Cortex of kidney (tissue), 1 donor: ENCODE measurements at regions not wholly inside any gene's neighbourhood (a gene's known extent, or its start where the extent isn't known, plus 50 kb on each side); places are given as distances from the start of the nearest gene placed in this dataset.
"Not testable (repeated sequence)": the region's sequence is repeated elsewhere in the genome, so short reads cannot be mapped to it uniquely, and the experiment has no call there.

ENCODE experiments used
- DNase-seq: peaks from one replicate; lab custom pipeline; 2025; lab: John Stamatoyannopoulos, UW

DNA sequence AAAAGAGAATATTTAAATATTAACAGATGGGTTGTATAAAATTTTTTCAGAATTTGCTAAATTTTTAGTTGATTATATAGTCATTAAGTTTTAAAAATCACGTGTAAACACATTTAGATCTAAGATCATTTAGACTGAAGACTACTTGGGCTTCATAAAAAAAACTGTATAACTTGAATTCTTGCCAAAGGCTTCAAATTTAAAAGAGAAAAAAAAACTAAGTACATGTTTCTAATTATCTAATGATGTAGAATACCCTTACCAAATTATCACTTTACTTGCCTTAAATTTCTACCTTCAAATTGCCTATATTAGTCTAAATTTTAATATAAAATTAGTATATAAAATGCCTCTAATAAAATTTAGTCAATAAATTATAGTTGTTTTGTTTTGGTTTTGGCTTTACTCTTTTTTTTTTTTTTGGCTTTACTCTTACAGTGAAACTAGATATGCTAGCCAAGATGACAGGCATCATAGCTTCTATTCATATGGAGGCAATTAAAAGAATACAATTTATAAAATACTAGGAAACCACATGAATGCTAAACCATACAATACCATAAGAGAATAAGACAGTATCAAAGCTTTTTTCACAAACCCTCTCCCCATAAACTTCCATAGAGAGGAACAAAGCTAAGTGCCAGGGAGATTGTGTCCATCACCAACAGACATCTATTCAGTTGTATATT, 183.1 kb upstream of the KCNMB2 start:
- no peak for DNase-seq

DNA sequence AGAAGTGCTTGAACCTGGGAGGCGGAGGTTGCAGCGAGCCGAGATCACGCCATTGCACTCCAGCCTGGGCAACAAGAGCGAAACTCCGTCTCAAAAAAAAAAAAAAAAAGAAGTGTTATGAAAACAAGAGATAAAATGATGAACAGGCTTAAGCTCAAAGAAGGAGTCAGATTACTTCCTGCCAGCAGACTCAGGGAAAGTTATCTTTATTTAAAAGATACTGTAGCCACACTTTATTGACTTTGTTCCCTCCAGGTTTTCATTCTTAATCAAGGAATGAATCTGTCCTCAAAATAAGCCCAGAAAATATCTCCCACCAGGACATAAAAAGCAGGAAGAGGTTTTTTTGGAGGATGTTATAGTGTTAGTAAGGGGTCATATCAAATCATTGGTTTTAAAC, 176.5 kb upstream of the KCNMB2 start:
- DNase-seq: no peak

DNA sequence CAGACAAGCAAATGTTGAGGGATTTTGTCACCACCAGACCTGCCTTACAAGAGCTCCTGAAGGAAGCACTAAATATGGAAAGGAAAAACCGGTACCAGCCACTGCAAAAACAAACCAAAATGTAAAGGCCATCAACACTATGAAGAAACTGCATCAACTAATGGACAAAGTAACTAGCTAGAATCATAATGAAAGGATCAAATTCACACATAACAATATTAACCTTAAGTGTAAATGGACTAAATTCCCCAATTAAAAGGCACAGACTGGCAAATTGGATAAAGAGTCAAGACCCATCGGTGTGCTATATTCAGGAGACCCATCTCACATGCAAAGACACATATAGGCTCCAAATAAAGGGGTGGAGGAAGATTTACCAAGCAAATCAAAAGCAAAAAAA, 173.2 kb upstream of the KCNMB2 start:
- not testable (repeated sequence) for DNase-seq

DNA sequence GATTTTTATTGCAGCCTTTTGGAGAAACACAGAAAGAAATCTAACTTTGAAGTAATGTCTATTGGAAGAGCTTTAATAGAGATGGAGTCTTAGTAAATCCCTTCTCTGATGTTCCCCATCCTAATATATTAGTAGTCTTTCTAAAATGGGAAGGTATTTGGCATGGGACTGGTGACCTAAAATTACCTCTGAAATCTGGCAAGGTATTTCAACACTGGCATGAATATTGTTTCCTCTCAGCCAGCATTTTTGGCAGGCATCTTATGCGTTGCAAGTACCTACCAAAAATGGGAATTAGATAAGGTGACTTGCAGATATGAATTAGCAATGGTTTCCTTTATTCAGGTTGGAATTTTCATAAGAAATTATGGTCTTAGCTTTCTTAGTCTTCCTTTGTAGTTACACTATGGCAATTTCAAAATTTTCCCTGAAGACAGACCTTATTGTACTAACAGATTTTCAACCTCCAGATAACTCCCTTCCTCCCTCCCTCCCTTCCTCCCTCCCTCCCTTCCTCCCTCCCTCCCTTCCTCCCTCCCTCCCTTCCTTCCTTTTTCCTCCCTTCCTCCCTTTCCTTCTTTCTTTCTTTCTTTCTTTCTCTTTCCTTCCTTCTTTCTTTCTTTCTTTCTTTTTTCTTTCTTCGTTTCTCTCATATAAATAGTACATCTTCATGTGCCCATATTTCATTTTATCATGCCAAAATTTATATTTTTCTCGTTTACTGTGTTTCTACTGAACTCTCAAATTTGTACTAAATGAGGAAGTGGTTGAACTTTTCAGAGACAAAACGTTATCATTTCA, 168.2 kb upstream of the KCNMB2 start:
- DNase-seq: no peak

DNA sequence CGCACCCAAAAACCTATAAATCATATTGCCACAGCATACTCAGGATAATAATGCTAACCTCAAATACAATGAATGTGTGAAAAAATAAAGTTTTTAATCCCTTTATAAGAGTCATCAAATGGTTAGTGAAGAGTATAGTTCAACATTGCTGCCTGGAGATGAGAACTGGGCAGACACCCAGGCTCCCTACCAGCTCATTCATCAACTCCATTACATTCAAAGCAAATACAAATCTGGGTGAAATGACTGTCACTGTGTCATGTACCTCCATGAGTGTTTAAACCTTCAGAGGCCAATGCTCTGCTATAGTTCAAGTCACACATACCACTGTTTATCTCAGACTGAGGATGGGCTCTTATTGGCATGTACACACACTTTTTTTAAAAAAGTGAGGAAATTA, 167.2 kb upstream of the KCNMB2 start:
- DNase-seq: no peak

DNA sequence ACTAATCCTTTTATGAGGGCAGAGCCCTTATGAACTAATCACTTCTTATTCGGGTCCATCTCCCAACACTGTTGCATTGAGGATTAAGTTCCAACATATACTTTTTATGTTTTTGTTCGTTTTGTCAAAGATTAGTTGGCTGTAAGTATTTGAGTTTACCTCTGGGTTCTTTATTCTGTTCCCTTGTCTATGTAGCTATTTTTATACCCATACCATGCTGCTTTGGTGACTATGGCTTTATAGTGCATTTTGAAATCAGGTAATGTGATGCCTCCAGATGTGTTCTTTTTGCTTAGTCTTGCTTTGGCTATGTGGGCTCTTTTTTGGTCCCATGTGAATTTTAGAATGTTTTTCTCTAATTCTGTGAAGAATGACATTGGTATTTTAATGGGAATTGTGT, 166.4 kb upstream of the KCNMB2 start:
- DNase-seq: no peak

DNA sequence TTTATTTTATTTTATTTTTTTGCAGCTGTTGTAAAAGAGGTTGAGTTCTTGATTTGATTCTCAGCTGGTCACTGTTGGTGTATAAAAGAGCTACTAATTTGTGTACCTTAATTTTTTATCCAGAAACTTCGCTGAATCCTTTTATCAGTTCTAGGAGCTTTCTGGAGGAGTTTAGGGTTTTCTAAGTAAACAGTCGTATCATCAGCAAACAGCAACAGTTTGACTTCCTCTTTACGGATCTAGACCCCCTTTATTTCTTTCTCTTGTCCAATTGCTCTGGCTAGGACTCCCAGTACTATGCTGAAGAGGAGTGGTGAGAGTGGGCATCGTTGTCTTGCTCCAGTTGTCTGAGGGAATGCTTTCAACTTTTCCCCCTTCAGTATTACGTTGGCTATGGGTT, 165.8 kb upstream of the KCNMB2 start:
- DNase-seq: no peak

DNA sequence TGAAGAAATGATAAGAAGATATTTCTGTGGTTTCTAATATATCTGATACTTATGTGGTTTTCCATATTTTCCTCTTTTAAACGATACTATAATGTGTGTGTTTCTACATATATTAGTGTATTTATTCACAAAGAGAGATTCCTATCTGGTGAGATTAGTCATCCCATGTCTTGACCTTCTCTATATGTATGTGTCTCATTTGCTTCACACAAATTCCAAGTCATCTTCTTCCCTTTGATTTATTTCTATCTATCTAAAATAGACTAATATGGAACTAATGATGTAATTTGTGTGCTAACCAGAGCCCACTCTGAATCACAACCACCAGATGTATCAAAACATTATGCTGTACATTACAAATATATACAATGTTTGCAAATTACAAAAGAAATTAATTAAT, 154.7 kb upstream of the KCNMB2 start:
- DNase-seq: no peak

DNA sequence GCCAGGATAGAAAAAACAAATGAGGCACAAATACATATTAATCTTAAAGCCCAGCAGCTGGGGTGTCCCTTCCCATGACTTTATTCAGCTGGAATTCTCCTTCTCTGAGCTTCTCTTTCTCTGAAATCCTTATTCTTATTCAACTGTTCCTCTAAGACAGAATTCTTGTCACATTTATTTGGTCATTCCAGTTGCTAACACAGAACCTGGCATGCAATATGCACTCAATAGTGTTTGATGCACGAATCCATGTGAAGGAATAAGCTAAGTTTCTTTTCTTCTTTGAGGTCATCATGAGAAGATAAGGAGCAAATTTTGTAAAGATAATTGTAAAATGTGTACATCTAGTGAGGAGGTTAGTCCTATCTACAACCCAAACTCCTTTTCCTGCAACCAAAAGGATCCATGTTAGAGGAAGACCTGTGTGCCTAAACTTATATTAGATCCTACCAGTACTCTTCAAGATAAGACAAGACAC, 154.2 kb upstream of the KCNMB2 start:
- no peak for DNase-seq

DNA sequence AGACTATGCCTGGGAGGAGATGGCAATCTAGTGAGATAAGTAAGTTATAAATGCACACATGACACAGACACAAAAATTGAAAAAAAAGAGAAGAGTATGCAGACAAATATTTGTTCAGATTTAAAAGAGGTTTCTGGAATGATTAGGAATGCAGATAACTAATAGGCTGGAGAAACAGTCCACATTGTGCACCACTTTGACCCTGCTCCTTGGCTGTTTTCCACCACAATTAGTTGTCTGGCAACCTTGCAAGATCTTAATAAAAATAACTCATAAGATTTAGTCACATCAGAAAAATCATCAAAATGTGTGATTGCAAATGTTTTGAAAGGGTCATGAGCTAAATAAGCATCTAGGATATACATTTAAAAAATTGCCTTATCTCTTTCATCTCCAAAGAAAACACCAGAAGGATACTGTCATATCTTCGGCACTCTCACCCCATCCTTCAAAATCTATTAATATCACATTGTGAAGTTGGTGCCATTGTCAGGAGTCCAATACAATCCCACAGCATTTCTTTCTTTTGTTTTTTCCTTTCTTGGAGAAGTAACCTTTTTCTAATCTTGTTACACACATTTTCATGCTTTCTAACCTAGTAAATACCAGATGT, 153.7 kb upstream of the KCNMB2 start:
- no peak for DNase-seq

DNA sequence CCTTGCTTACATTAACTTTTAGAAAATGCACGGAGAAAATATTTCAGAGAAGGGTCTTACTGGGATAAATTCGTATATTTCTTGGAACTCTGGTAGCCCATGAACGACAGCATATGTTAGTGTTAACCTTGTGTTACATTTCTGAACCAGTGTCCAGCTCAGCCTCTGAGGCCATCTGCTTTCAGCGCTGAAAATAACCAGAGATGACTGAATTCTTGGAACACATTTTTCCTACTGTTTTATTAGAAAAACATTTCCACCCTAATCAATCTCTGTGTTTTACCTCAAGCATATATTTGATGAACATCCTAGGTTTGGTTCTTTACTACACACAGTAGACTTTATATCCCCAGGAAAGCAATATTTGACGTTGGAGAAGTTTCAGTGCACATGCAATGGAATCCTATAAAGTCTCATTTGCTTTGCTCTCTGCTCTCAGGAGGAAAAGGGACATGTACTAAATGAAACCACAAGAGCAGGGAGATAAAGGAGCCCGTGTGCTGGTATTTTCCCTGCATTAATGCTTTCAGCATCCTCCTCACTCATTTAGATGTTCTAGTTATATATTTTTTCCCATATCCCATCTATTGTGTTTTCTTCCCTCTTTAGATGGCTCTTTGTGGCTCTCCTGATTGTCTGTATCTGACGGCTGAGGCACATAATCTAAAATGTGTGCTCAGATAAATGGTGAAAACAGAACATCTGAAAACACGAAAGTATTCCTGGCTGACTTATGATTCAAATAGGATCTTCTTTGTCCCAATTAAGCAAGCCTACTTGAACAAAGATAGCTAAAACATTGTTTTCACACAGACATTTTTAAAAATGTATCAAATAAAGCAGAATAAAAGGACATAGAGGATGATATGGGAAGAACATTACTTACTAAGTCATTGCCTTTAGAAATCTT, 151.7 kb upstream of the KCNMB2 start:
- DNase-seq: no peak

DNA sequence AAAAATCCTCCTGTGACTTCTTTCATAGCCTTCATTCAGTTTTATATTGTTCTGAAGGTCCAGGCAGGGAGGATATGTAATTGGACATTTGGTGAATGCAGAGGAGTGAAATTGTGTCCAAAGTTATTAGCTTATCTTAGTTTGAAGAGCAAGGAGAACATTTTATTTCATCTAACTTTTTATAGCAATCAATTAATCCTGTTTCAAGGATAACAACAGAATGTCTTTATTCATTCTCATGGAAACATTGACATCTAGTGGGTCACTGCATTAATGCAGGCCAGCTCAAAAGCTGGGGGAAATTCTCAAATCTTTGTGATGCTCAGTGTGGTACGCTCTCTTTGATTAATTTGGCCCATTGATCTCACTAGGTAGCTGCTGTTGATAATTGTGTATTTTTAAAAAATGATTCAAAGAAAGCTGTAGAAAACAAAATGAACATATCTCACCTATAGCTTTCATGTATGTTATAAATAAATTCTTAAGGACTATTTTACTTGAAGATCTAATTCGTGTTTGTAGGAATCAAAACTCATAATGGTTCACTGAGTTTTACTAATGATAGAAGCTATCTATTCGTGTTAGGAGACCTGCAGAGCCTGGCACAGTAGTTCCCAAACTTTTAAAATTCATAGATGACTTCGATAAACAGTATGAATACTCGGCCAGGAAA, 150.8 kb upstream of the KCNMB2 start:
- DNase-seq: no peak

DNA sequence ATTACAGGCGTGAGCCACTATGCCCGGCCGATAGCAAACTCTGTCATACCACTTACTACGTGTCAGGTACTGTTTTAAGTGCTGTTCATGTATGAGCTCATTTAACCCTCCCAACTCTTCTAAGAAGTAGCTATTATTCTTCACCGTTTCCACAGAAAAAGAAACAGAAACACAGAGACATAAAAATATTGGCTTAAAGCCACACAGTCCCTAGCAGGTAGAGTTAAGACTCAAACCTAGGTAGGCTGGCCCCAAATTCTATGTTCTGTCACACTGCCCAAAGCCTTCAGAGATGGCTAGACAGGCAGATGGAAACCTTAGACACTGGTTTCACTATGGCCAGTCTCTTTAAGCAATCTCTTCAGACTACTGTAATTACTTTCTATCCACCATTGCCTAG, 149.8 kb upstream of the KCNMB2 start:
- no peak for DNase-seq

DNA sequence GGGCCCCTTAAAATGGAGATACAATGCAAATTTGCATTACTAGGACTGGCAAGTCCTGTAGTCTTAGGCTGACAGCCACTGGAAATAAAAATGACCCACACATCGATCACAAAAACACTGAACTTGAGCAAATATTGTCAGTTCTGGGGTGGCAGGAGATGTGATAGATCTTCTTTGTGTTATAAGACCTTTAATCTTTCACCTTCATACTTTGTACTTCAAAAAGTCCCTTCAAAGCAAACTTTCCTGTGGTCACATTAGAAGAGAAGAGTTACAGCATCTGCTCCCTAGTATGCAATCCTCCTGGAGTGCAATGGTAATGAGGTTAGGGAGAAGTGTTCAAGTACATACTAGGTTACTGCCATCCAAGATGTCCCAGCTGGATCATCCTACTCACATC, 149.4 kb upstream of the KCNMB2 start:
- DNase-seq: no peak

DNA sequence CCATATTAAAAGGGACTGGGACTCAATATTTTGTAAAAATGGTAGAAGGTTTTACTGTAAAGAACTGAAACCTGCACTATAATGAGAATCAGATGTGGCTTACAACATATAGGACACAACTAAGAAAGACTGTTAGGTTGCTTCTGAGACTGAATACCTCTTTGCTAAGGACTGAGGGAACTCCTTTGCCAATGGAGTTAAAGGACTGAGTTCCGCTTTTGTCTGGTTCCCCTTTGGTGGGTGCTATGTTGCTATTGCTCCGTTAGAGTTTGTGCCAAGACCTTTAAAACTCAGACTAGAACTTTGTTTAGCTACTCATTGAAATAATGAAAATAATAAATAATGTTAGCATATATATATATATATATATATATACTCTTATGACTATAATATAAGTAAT, 147.8 kb upstream of the KCNMB2 start:
- no peak for DNase-seq

DNA sequence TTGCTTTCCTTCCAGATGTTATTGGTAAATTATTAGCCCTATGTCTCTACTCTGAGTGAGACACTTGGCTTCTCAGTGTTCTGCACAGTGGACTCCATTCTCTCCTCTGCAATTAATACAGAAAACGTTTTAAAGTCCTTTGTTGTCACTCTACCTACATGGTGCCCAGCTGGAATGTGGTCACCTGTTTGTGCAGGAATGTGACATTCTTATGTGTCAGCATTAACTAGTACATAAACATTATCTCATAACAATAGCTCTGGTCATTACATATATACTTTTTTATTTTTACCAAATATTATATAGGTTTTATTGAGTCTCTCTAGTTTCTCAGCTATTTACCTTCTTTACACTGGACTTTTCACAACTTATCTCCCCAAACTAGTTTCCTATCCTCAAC, 147.0 kb upstream of the KCNMB2 start:
- DNase-seq: no peak

DNA sequence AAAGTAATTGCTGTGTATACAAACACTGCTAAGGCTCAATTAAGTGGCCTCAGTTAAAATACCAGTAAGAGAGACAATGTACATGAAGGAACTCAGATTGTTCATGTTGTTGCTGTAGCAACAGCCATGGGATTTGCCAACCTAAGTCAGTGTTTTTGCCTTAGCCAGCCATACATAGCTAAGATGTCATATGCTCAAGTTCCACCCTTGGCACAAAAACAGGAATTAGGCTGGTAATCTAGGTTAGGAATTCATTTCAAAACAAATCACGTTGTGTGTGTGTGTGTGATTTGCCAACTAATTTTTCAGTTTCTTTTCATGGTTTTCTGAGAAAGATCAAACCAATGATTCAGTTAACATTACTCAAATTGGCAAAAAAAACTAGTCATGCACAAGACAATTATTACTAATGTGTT, 143.7 kb upstream of the KCNMB2 start:
- no peak for DNase-seq

DNA sequence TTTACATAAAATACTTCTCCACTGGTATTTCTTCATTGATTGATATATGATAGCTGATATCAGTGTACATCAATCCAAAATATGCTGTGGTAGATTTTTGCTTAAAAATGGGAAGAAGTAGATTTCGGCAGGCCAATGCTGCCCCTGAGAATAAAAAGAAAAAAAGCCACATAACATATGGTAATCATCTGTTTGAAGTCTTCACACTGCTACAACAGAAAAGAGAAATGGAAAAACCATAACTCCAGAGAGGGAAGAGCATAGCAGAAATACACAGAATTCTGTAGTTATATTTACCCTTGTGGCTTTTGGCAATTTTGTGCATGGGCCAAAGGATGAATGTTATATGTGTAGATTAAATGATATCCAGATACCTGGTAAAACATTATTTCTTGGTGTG, 143.1 kb upstream of the KCNMB2 start:
- no peak for DNase-seq

DNA sequence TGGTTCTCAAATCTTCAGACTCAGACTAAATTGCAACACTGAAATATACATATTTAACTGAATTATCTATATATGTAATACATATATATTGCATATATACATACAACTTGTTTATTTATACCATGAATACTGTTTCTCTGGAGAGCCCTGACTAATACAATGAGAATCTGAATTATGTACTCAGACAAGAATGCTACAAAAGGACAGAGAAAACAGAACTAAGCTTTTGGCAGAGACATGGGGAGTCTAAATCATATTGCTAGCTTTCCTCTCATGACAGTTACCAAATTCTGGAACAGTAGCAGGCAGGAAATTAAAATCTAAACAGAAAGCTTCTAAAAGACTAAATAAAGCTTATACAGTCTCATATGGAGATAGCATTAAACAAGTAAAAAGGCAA, 142.4 kb upstream of the KCNMB2 start:
- no peak for DNase-seq

DNA sequence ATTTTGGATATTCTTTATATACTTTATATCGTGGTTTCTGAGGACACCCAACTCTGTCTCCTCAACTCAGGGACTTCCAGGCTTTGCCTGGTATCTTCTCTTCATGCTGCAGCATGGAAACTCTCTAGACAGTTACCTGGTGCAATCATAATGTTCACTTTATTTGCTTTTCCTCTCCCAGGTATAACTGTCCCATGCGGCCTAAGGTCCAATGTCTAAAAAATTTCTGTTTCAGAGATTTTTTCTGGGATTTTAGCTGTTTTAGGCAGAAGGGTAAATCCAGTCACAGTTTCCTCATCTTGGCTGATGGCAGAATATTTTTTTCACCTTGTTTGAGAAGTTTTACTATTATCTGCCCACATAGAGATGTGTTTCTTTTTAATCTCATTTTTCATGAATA, 139.9 kb upstream of the KCNMB2 start:
- DNase-seq: no peak

DNA sequence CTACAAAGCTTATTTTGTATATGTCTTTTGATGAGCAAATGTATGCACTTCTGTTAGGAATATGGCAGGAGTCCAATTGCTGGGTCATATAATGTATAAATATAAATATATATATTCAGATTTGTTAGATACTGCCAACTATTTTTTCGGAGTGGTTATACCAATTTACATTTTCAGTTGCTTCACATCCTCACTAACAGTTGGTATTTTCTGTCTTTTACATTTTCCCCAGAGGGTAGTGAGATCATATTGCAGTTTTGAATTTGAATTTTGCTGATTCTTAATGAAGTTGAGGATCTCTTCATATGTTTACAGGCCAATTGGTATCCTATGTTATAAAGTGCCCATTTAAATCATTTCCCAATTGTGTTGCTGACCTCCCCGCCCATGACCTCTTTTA, 139.0 kb upstream of the KCNMB2 start:
- DNase-seq: no peak

DNA sequence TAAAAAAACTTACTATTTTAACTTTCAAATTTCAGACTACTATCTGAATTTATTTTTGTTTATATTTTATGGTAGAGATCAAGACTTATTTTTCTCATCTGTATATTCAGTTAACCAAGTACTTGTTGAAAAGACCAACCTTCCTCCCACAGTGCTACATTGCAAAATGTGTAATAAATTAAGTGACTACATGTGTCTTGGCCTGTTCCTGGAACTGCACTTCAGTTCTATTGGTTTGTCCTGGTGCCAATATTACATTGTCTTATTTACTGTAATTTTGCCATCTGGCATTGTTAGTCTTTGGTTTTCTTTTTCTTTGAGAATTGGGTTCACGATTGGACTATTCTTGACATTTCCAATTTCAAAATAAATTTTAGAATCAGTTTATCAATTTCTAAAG, 138.4 kb upstream of the KCNMB2 start:
- DNase-seq: no peak
